NCI-H774 (cell line): ENCODE measurements at regions not wholly inside any gene's neighbourhood (a gene's known extent, or its start where the extent isn't known, plus 50 kb on each side); places are given as distances from the start of the nearest gene placed in this dataset.

Source experiments
- DNase-seq: peaks from one replicate; lab custom pipeline; 2025; lab: John Stamatoyannopoulos, UW

- no peak for DNase-seq
These were observed 368.7 kb downstream of the ZNF516 start for GRCh38 chr18:76126327-76126726.

GRCh38 chr18:76121011-76121410, 374.0 kb downstream of the ZNF516 start:
- DNase-seq, result no peak

- DNase-seq, result no peak
These were observed 379.5 kb downstream of the ZNF516 start for GRCh38 chr18:76115580-76115979.

GRCh38 chr18:76113101-76113500, 381.9 kb downstream of the ZNF516 start:
- DNase-seq, result no peak

- no peak for DNase-seq
These were observed 392.4 kb downstream of the ZNF516 start for GRCh38 chr18:76102626-76103025.

GRCh38 chr18:76102156-76102555, 392.9 kb downstream of the ZNF516 start:
- DNase-seq, result no peak

- no peak for DNase-seq
These were observed 395.0 kb downstream of the ZNF516 start for GRCh38 chr18:76099931-76100457.

GRCh38 chr18:76098674-76099411, 396.2 kb downstream of the ZNF516 start:
- DNase-seq, result no peak

GRCh38 chr18:76081536-76081935, 413.5 kb downstream of the ZNF516 start:
- DNase-seq, result no peak

GRCh38 chr18:76080430-76080829, 414.6 kb downstream of the ZNF516 start:
- DNase-seq, result no peak

GRCh38 chr18:76075777-76076176, 419.3 kb downstream of the ZNF516 start:
- DNase-seq, result no peak

- DNase-seq, result no peak
These were observed 430.0 kb downstream of the ZNF516 start for GRCh38 chr18:76064998-76065397.

- DNase-seq, result no peak
These were observed 436.9 kb downstream of the ZNF516 start for GRCh38 chr18:76058146-76058545.

- DNase-seq, result no peak
These were observed 437.7 kb downstream of the ZNF516 start for GRCh38 chr18:76057386-76057785.

- DNase-seq, result no peak
These were observed 438.5 kb downstream of the ZNF516 start for GRCh38 chr18:76056471-76057110.

GRCh38 chr18:76055578-76055977, 439.5 kb downstream of the ZNF516 start:
- DNase-seq, result no peak

GRCh38 chr18:76055025-76055424, 440.0 kb downstream of the ZNF516 start:
- DNase-seq, result no peak

- DNase-seq, result no peak
These were observed 440.9 kb downstream of the ZNF516 start for GRCh38 chr18:76054156-76054555.

GRCh38 chr18:76053551-76053950, 441.5 kb downstream of the ZNF516 start:
- no peak for DNase-seq

GRCh38 chr18:76052227-76052595, 442.8 kb downstream of the ZNF516 start:
- no peak for DNase-seq

- DNase-seq, result no peak
These were observed 443.4 kb downstream of the ZNF516 start for GRCh38 chr18:76051396-76052226.

- no peak for DNase-seq
These were observed 448.8 kb downstream of the ZNF516 start for GRCh38 chr18:76046221-76046620.

GRCh38 chr18:76042511-76042910, 452.5 kb downstream of the ZNF516 start:
- no peak for DNase-seq
